ENCODE measurements at regions not wholly inside any gene's neighbourhood (a gene's known extent, or its start where the extent isn't known, plus 50 kb on each side); places are given as distances from the start of the nearest gene placed in this dataset.

- peak overlapping the region; percentile 40; the same call in 1 of the 2 replicates for H3K18ac ChIP-seq (ENCODE audit: low read depth, low read length)
- H3K4me2 ChIP-seq (ENCODE audit: low read depth, low read length), result no peak overlapping the region
- H3K4ac ChIP-seq (ENCODE audit: low read depth, low read length), result peak overlapping the region; percentile 43; the same call in 1 of the 2 replicates
- no peak overlapping the region for H3K4me3 ChIP-seq (ENCODE audit: insufficient read depth, low read depth, low read length)
- H4K91ac ChIP-seq (ENCODE audit: insufficient read depth, low read depth, low read length), result peak overlapping the region; percentile 76
- H4K20me1 ChIP-seq (ENCODE audit: insufficient read depth, low read length), result no peaks in the 10 kb centered on the region
- intact Hi-C loops (cut with micrococcal nuclease), result no loop called here
- H3K9me3 ChIP-seq (ENCODE audit: control insufficient read depth, insufficient read depth, low read length), result no peaks in the 10 kb centered on the region
- H2BK5ac ChIP-seq (ENCODE audit: low read depth, low read length, poor library complexity, severe bottlenecking), result peak overlapping the region; percentile 31
- no peak overlapping the region for H2AFZ ChIP-seq (replicated peaks; ENCODE audit: low read length, poor library complexity)
- H4K8ac ChIP-seq (ENCODE audit: low read depth in 2 of 2, low read length in 2 of 2), result peak overlapping the region; percentile 36 to 48; a peak in 2 of 4 replicates
- peak overlapping the region; percentile 42; the same call in 1 of the 2 replicates for H2BK20ac ChIP-seq (ENCODE audit: low read depth, low read length)
- TF ChIP-seq CTCF (conservative IDR thresholded peaks at IDR 0.05; ENCODE audit: low read depth, low read length) (no peak), NFE2L2 (IDR thresholded peaks at IDR 0.05; ENCODE audit: low read depth, low read length) (no peak), POLR2A (IDR thresholded peaks at IDR 0.05; ENCODE audit: low read depth, low read length) (no peak), ELK1 (IDR thresholded peaks at IDR 0.05; ENCODE audit: borderline replicate concordance, low read depth, low read length) (no peak), RAD21 (IDR thresholded peaks at IDR 0.05; ENCODE audit: low read length) (no peak), MAZ (IDR thresholded peaks at IDR 0.05; ENCODE audit: borderline replicate concordance, low read depth, low read length) (no peak), RCOR1 (IDR thresholded peaks at IDR 0.05; ENCODE audit: insufficient replicate concordance, low read length) (no peak)
- dilution Hi-C loops (cut with HindIII; ENCODE audit: low sequenced_read_pairs, unreplicated experiment), result no loop called here
- ATAC-seq (ENCODE audit: low read depth) (no peak), DNase-seq (no peak)
- no peak overlapping the region for H3K14ac ChIP-seq (replicated peaks; ENCODE audit: low read depth, low read length)
- no peak overlapping the region for H2AK9ac ChIP-seq (replicated peaks; ENCODE audit: low read depth, low read length, poor library complexity)
- peaks cover 0 to 7% of the 10 kb centered on the region in 2 experiments; a peak in 1 of 4 replicates for H3K79me1 ChIP-seq (ENCODE audit: low read depth in 1 of 2, low read length in 2 of 2)
- H2BK120ac ChIP-seq (ENCODE audit: low read depth, low read length), result peak overlapping the region; percentile 51; the same call in 1 of the 2 replicates
- POLR2A ChIA-PET (ENCODE audit: unreplicated experiment), result no interaction called here
- no TSS peak for BruUV-seq (replicated peaks)
- H3K56ac ChIP-seq (ENCODE audit: extremely low read depth, insufficient read depth, low read length), result no peak overlapping the region
- no peaks in the 10 kb centered on the region for H3K36me3 ChIP-seq (ENCODE audit: control insufficient read depth, insufficient read depth, low read length)
- in situ Hi-C loops (cut with MboI; ENCODE audit: low sequenced_read_pairs), result no loop called here
- H3K23ac ChIP-seq (ENCODE audit: low read depth, low read length), result no peak overlapping the region
- no peaks in the 10 kb centered on the region for H3K27me3 ChIP-seq (ENCODE audit: control insufficient read depth, insufficient read depth, low read length)
- H4K5ac ChIP-seq (ENCODE audit: low read depth, low read length), result peak overlapping the region; percentile 45; the same call in 1 of the 2 replicates
- peaks cover 16% of the 10 kb centered on the region for H3K4me1 ChIP-seq (ENCODE audit: control insufficient read depth, insufficient read depth, low read length)
- CTCF ChIA-PET, result interaction anchor here (0.8 kb wide), 1 partner anchor 154 kb away, joined by 3 read pairs; no protein-coding TSS in a partner anchor
- peak overlapping the region; percentile 70 for H2AK5ac ChIP-seq (ENCODE audit: low read depth, low read length)
- no peak overlapping the region for H3K27ac ChIP-seq (ENCODE audit: insufficient read depth, low read length)
- no peak overlapping the region for H3K9ac ChIP-seq (ENCODE audit: low read depth, low read length)
- peaks cover 12% of the 10 kb centered on the region for H3K9me1 ChIP-seq (ENCODE audit: insufficient read depth, low read length)
- H2BK15ac ChIP-seq (ENCODE audit: low read depth, low read length), result peak overlapping the region; percentile 66; the same call in 2 of the 3 replicates
- WGBS, 2 experiments (ENCODE audit: extremely low coverage in 2 of 2, insufficient read length in 1 of 2), result 88% methylated on average over 3 of the region's 6 CpGs; no CpG with 5 or more reads in 1 of the 2 experiments
Measured at GRCh38 chr7:45984386-45985295, 63.6 kb upstream of the IGFBP3 start.

Data from IMR-90 (cell line).